ENCODE measurements at regions not wholly inside any gene's neighbourhood (a gene's known extent, or its start where the extent isn't known, plus 50 kb on each side); places are given as distances from the start of the nearest gene placed in this dataset.

GRCh38 chr14:25150934-25151790, 101.2 kb upstream of the STXBP6 start:
- WGBS, 10 experiments, result 9 to 46% (median 22%) methylated on average over 3 to 7 of the region's 7 CpGs
- in situ Hi-C loops (cut with MboI; ENCODE audit: low pct_unique_long_range_greater_than_20kb in 2 of 9, low sequenced_read_pairs in 9 of 9, unreplicated experiment in 9 of 9), result loop anchor here in 1 of 9 experiments (25.0 kb wide), 1 partner anchor 414 kb away; no protein-coding TSS in a partner anchor
- Histone ChIP-seq H3K27ac (no peak overlapping the region), H3K4me1 (replicated peaks in 1 of 2) (no peaks in the 10 kb centered on the region), H3K4me3 (no peak overlapping the region)
- ATAC-seq (replicated peaks in 6 of 8), result peak in 2 of 8 experiments; percentile 23 to 43

GRCh38 chr14:25150401-25150800, 100.5 kb upstream of the STXBP6 start:
- in situ Hi-C loops (cut with MboI; ENCODE audit: low pct_unique_long_range_greater_than_20kb in 2 of 9, low sequenced_read_pairs in 9 of 9, unreplicated experiment in 9 of 9), result loop anchor here in 1 of 9 experiments (25.0 kb wide), 1 partner anchor 413 kb away; no protein-coding TSS in a partner anchor
- ATAC-seq (replicated peaks in 6 of 8), result peak in 2 of 8 experiments; percentile 35 to 64

GRCh38 chr14:25140411-25140810, 90.5 kb upstream of the STXBP6 start:
- in situ Hi-C loops (cut with MboI; ENCODE audit: low pct_unique_long_range_greater_than_20kb in 2 of 9, low sequenced_read_pairs in 9 of 9, unreplicated experiment in 9 of 9), result loop anchor here in 4 of 9 experiments (25.0 kb wide), 2 partner anchors 328 to 403 kb away; no protein-coding TSS in a partner anchor

More at GRCh38 chr14:25150401-25150800, 100.5 kb upstream of the STXBP6 start:
- H3K4me3 ChIP-seq, result no peak overlapping the region
- no peaks in the 10 kb centered on the region for H3K4me1 ChIP-seq (replicated peaks in 1 of 2)
- H3K27ac ChIP-seq, result no peak overlapping the region

GRCh38 chr14:25136811-25137210, 86.9 kb upstream of the STXBP6 start:
- Histone ChIP-seq H3K4me1 (replicated peaks in 1 of 2) (no peaks in the 10 kb centered on the region), H3K4me3 (no peak overlapping the region), H3K27ac (no peak overlapping the region)
- in situ Hi-C loops (cut with MboI; ENCODE audit: low pct_unique_long_range_greater_than_20kb in 2 of 9, low sequenced_read_pairs in 9 of 9, unreplicated experiment in 9 of 9), result loop anchor here in 4 of 9 experiments (10.0 to 25.0 kb wide), 3 partner anchors 325 to 400 kb away; no protein-coding TSS in a partner anchor
- no peak for ATAC-seq (replicated peaks in 6 of 8)
- WGBS, 10 experiments, result 10 to 83% (median 40%) methylated on average over 1 to 2 of the region's 5 CpGs; no CpG with 5 or more reads in 3 of the 10 experiments

More at GRCh38 chr14:25140411-25140810, 90.5 kb upstream of the STXBP6 start:
- no peak for ATAC-seq (replicated peaks in 6 of 8)
- 0 to 100% (median 41%) methylated on average over 1 to 2 of the region's 2 CpGs; no CpG with 5 or more reads in 2 of the 10 experiments for WGBS, 10 experiments
- Histone ChIP-seq H3K4me1 (replicated peaks in 1 of 2) (no peaks in the 10 kb centered on the region), H3K4me3 (no peak overlapping the region), H3K27ac (no peak overlapping the region)

GRCh38 chr14:25134184-25134583, 84.2 kb upstream of the STXBP6 start:
- H3K4me3 ChIP-seq, result no peak overlapping the region
- no peak overlapping the region for H3K27ac ChIP-seq
- no peaks in the 10 kb centered on the region for H3K4me1 ChIP-seq (replicated peaks in 1 of 2)
- 40 to 100% (median 81%) methylated on average over 1 to 4 of the region's 5 CpGs; no CpG with 5 or more reads in 2 of the 10 experiments for WGBS, 10 experiments
- in situ Hi-C loops (cut with MboI; ENCODE audit: low pct_unique_long_range_greater_than_20kb in 2 of 9, low sequenced_read_pairs in 9 of 9, unreplicated experiment in 9 of 9), result loop anchor here in 4 of 9 experiments (10.0 to 25.0 kb wide), 3 partner anchors 322 to 397 kb away; no protein-coding TSS in a partner anchor
- ATAC-seq (replicated peaks in 6 of 8), result no peak

GRCh38 chr14:25132732-25133422, 82.9 kb upstream of the STXBP6 start:
- no peak overlapping the region for H3K4me3 ChIP-seq
- in situ Hi-C loops (cut with MboI; ENCODE audit: low pct_unique_long_range_greater_than_20kb in 2 of 9, low sequenced_read_pairs in 9 of 9, unreplicated experiment in 9 of 9), result loop anchor here in 4 of 9 experiments (10.0 to 25.0 kb wide), 3 partner anchors 321 to 396 kb away; no protein-coding TSS in a partner anchor

GRCh38 chr14:25132094-25132493, 82.1 kb upstream of the STXBP6 start:
- WGBS, 10 experiments, result 20 to 100% (median 67%) methylated on average over 1 to 2 of the region's 2 CpGs; no CpG with 5 or more reads in 1 of the 10 experiments
- Histone ChIP-seq H3K27ac (no peak overlapping the region), H3K4me1 (replicated peaks in 1 of 2) (no peaks in the 10 kb centered on the region)

More at GRCh38 chr14:25132732-25133422, 82.9 kb upstream of the STXBP6 start:
- peak; percentile 86 to 99 (median 96) for ATAC-seq (replicated peaks in 6 of 8)
- Histone ChIP-seq H3K27ac (no peak overlapping the region), H3K4me1 (replicated peaks in 1 of 2) (no peaks in the 10 kb centered on the region)
- 14 to 83% (median 50%) methylated on average over 4 to 17 of the region's 20 CpGs for WGBS, 10 experiments

GRCh38 chr14:25122843-25123242, 72.9 kb upstream of the STXBP6 start:
- ATAC-seq (replicated peaks in 6 of 8), result no peak
- 8 to 100% (median 79%) methylated on average over 1 to 3 of the region's 3 CpGs; no CpG with 5 or more reads in 3 of the 10 experiments for WGBS, 10 experiments
- H3K4me3 ChIP-seq, result no peak overlapping the region
- in situ Hi-C loops (cut with MboI; ENCODE audit: low pct_unique_long_range_greater_than_20kb in 2 of 9, low sequenced_read_pairs in 9 of 9, unreplicated experiment in 9 of 9), result no loop called here
- no peak overlapping the region for H3K27ac ChIP-seq
- no peaks in the 10 kb centered on the region for H3K4me1 ChIP-seq (replicated peaks in 1 of 2)

More at GRCh38 chr14:25132094-25132493, 82.1 kb upstream of the STXBP6 start:
- in situ Hi-C loops (cut with MboI; ENCODE audit: low pct_unique_long_range_greater_than_20kb in 2 of 9, low sequenced_read_pairs in 9 of 9, unreplicated experiment in 9 of 9), result loop anchor here in 4 of 9 experiments (10.0 to 25.0 kb wide), 3 partner anchors 320 to 395 kb away; no protein-coding TSS in a partner anchor
- no peak overlapping the region for H3K4me3 ChIP-seq
- ATAC-seq (replicated peaks in 6 of 8), result no peak

- WGBS, 10 experiments, result 0 to 100% (median 89%) methylated on average over 1 to 5 of the region's 5 CpGs; no CpG with 5 or more reads in 2 of the 10 experiments
- Histone ChIP-seq H3K4me3 (no peak overlapping the region), H3K4me1 (replicated peaks in 1 of 2) (no peaks in the 10 kb centered on the region), H3K27ac (no peak overlapping the region)
- in situ Hi-C loops (cut with MboI; ENCODE audit: low pct_unique_long_range_greater_than_20kb in 2 of 9, low sequenced_read_pairs in 9 of 9, unreplicated experiment in 9 of 9), result no loop called here
- ATAC-seq (replicated peaks in 6 of 8), result peak in 2 of 8 experiments; percentile 39 to 52
Measured at GRCh38 chr14:25122211-25122610, 72.3 kb upstream of the STXBP6 start.

- 0 to 80% (median 39%) methylated on average over 1 to 3 of the region's 3 CpGs; no CpG with 5 or more reads in 3 of the 10 experiments for WGBS, 10 experiments
- Histone ChIP-seq H3K27ac (no peak overlapping the region), H3K4me3 (no peak overlapping the region), H3K4me1 (replicated peaks in 1 of 2) (no peaks in the 10 kb centered on the region)
- peak; percentile 43 to 97 (median 54) for ATAC-seq (replicated peaks in 6 of 8)
- in situ Hi-C loops (cut with MboI; ENCODE audit: low pct_unique_long_range_greater_than_20kb in 2 of 9, low sequenced_read_pairs in 9 of 9, unreplicated experiment in 9 of 9), result no loop called here
Measured at GRCh38 chr14:25121337-25122129, 71.6 kb upstream of the STXBP6 start.

GRCh38 chr14:25120261-25120660, 70.3 kb upstream of the STXBP6 start:
- in situ Hi-C loops (cut with MboI; ENCODE audit: low pct_unique_long_range_greater_than_20kb in 2 of 9, low sequenced_read_pairs in 9 of 9, unreplicated experiment in 9 of 9), result no loop called here
- H3K27ac ChIP-seq, result no peak overlapping the region
- no peak overlapping the region for H3K4me3 ChIP-seq
- 50 to 90% (median 72%) methylated on average over 2 to 3 of the region's 3 CpGs; no CpG with 5 or more reads in 4 of the 10 experiments for WGBS, 10 experiments
- H3K4me1 ChIP-seq (replicated peaks in 1 of 2), result no peaks in the 10 kb centered on the region
- ATAC-seq (replicated peaks in 6 of 8), result no peak

- 20 to 90% (median 78%) methylated on average over 1 to 2 of the region's 2 CpGs; no CpG with 5 or more reads in 5 of the 10 experiments for WGBS, 10 experiments
- H3K4me3 ChIP-seq, result no peak overlapping the region
- no peak overlapping the region for H3K27ac ChIP-seq
- ATAC-seq (replicated peaks in 6 of 8), result no peak
- H3K4me1 ChIP-seq (replicated peaks in 1 of 2), result no peaks in the 10 kb centered on the region
- in situ Hi-C loops (cut with MboI; ENCODE audit: low pct_unique_long_range_greater_than_20kb in 2 of 9, low sequenced_read_pairs in 9 of 9, unreplicated experiment in 9 of 9), result no loop called here
Measured at GRCh38 chr14:25118671-25119070, 68.7 kb upstream of the STXBP6 start.

All from motor neuron (in vitro differentiated cells).